Astrocyte (in vitro differentiated cells and primary cell): ENCODE measurements at regions not wholly inside any gene's neighbourhood (a gene's known extent, or its start where the extent isn't known, plus 50 kb on each side); places are given as distances from the start of the nearest gene placed in this dataset.

Experiments used
- DNase-seq: peaks from one replicate; pipeline ENCODE4 v3.0.0-alpha.2; 2010; ENCODE audit warnings: low read depth
- FAIRE-seq: peaks from 2 replicates; lab custom pipeline; 2011; peaks lifted over from hg19 to GRCh38; lab: Jason Lieb, UNC
- H2AFZ ChIP-seq: 2 replicates; pipeline ENCODE4 v1.6.0; 2012; ENCODE audit warnings: low read depth, low read length, inconsistent platforms
- H3K27ac ChIP-seq: 2 replicates; pipeline ENCODE4 v1.5.1; 2011; ENCODE audit warnings: low read depth, low read length, inconsistent platforms
- H3K27me3 ChIP-seq: 2 replicates; pipeline ENCODE4 v1.6.0; 2011; ENCODE audit warnings: low read length, inconsistent platforms; ENCODE audit not compliant: insufficient read depth
- H3K36me3 ChIP-seq: 2 replicates; pipeline ENCODE4 v1.5.1; 2011; ENCODE audit warnings: low read length, inconsistent platforms; ENCODE audit not compliant: insufficient read depth
- H3K4me1 ChIP-seq: 2 replicates; pipeline ENCODE4 v1.5.1; 2011; ENCODE audit warnings: low read length, inconsistent platforms; ENCODE audit not compliant: insufficient read depth
- H3K4me2 ChIP-seq: 2 replicates; pipeline ENCODE4 v1.6.0; 2012; ENCODE audit warnings: low read length, inconsistent platforms
- H3K4me3 ChIP-seq: 2 replicates; pipeline ENCODE4 v1.5.1; 2011; ENCODE audit warnings: low read depth, mild to moderate bottlenecking, low read length, inconsistent platforms; ENCODE audit not compliant: insufficient read depth
- H3K79me2 ChIP-seq: 2 replicates; pipeline ENCODE4 v1.6.0; 2012; ENCODE audit warnings: mild to moderate bottlenecking, low read length, inconsistent platforms; ENCODE audit not compliant: insufficient read depth
- H3K9ac ChIP-seq: 2 replicates; pipeline ENCODE4 v1.6.0; 2012; ENCODE audit warnings: mild to moderate bottlenecking, low read length, inconsistent platforms
- H3K9me3 ChIP-seq: 2 replicates; pipeline ENCODE4 v1.5.1; 2012; ENCODE audit warnings: low read depth, mild to moderate bottlenecking, low read length, inconsistent platforms; ENCODE audit not compliant: insufficient read depth
- H4K20me1 ChIP-seq: 2 replicates; pipeline ENCODE4 v1.6.0; 2012; ENCODE audit warnings: low read length, inconsistent platforms; ENCODE audit not compliant: insufficient read depth
- H3K27ac Mint-ChIP-seq: one replicate; pipeline ENCODE4 v1.8.0; 2021; ENCODE audit warnings: mild to moderate bottlenecking, mixed read lengths; ENCODE audit not compliant: unreplicated experiment
- H3K27me3 Mint-ChIP-seq: one replicate; pipeline ENCODE4 v1.8.0; 2021; ENCODE audit warnings: low read depth, mixed read lengths; ENCODE audit not compliant: unreplicated experiment
- H3K36me3 Mint-ChIP-seq: one replicate; pipeline ENCODE4 v1.8.0; 2021; ENCODE audit warnings: low read depth, mixed read lengths; ENCODE audit not compliant: unreplicated experiment
- H3K4me1 Mint-ChIP-seq: one replicate; pipeline ENCODE4 v1.8.0; 2021; ENCODE audit warnings: low read depth, mixed read lengths; ENCODE audit not compliant: unreplicated experiment
- H3K4me3 Mint-ChIP-seq: one replicate; pipeline ENCODE4 v1.8.0; 2021; ENCODE audit warnings: mild to moderate bottlenecking, moderate library complexity, mixed read lengths; ENCODE audit not compliant: unreplicated experiment
- H3K9me3 Mint-ChIP-seq: one replicate; pipeline ENCODE4 v1.8.0; 2021; ENCODE audit warnings: mild to moderate bottlenecking, mixed read lengths; ENCODE audit not compliant: unreplicated experiment
- CTCF ChIP-seq: IDR thresholded peaks from 2 replicates; pipeline ENCODE4 v1.5.1; 2011; ENCODE audit warnings: low read depth, mild to moderate bottlenecking, inconsistent platforms, low read length, moderate library complexity; ENCODE audit not compliant: insufficient read depth
- EZH2 ChIP-seq: IDR thresholded peaks from 2 replicates; pipeline ENCODE4 v1.6.1; 2012; ENCODE audit warnings: mild to moderate bottlenecking, low read length, inconsistent platforms; ENCODE audit not compliant: insufficient read depth

DNA sequence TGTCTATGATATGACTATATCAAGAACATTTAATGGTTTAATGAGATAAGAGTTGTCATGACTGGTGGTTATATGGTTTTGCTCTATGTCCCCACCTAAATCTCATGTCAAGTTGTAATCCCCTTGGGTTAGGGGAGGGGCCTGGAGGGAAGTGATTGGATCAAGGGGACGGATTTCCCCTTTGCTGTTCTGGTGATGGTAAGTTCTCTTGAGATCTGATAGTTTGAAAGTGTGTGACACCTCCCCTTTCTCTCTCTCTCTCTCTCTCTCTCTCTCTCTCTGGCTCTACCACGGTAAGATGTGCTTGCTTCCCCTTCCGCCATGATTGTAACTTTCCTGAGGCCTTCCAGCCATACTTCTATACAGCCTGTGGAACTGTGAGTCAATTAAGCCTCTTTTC lies 803.4 kb downstream of the TRIML1 start:
- no peak overlapping the region for H2AFZ ChIP-seq
- H3K4me3 ChIP-seq = no peak overlapping the region
- no peak overlapping the region for H3K9ac ChIP-seq
- no peaks in the 10 kb centered on the region for H3K27me3 ChIP-seq
- H3K4me2 ChIP-seq = no peak overlapping the region
- no peaks in the 10 kb centered on the region for H3K4me1 ChIP-seq
- H4K20me1 ChIP-seq = no peaks in the 10 kb centered on the region
- TF ChIP-seq EZH2 (no peak), CTCF (no peak)
- DNase-seq = no peak
- H3K4me3 Mint-ChIP-seq = no peak overlapping the region
- H3K9me3 Mint-ChIP-seq = peaks cover 8% of the 10 kb centered on the region
- H3K79me2 ChIP-seq = no peaks in the 10 kb centered on the region
- H3K9me3 ChIP-seq = no peaks in the 10 kb centered on the region
- peaks cover 16% of the 10 kb centered on the region for H3K4me1 Mint-ChIP-seq
- peak overlapping the region; percentile 98 for H3K27ac Mint-ChIP-seq
- no peak for FAIRE-seq
- no peaks in the 10 kb centered on the region for H3K36me3 Mint-ChIP-seq
- H3K36me3 ChIP-seq = no peaks in the 10 kb centered on the region
- H3K27me3 Mint-ChIP-seq = no peaks in the 10 kb centered on the region
- H3K27ac ChIP-seq = peak overlapping the region; percentile 81

GRCh38 chr4:188949596-188949995 lies 810.4 kb downstream of the TRIML1 start:
- no peaks in the 10 kb centered on the region for H3K9me3 ChIP-seq
- Mint-ChIP-seq H3K27me3 (no peaks in the 10 kb centered on the region), H3K9me3 (no peaks in the 10 kb centered on the region), H3K4me1 (peaks cover 3% of the 10 kb centered on the region), H3K27ac (no peak overlapping the region), H3K4me3 (no peak overlapping the region), H3K36me3 (no peaks in the 10 kb centered on the region)
- no peaks in the 10 kb centered on the region for H3K27me3 ChIP-seq
- no peak overlapping the region for H3K4me3 ChIP-seq
- DNase-seq (no peak), FAIRE-seq (no peak)
- no peak overlapping the region for H3K27ac ChIP-seq
- H3K36me3 ChIP-seq = no peaks in the 10 kb centered on the region
- H4K20me1 ChIP-seq = no peaks in the 10 kb centered on the region
- no peaks in the 10 kb centered on the region for H3K79me2 ChIP-seq
- no peaks in the 10 kb centered on the region for H3K4me1 ChIP-seq
- H3K4me2 ChIP-seq = no peak overlapping the region
- H2AFZ ChIP-seq = peak overlapping the region; percentile 31
- no peak overlapping the region for H3K9ac ChIP-seq
- no peak for TF ChIP-seq EZH2
- TF ChIP-seq CTCF = no peak

GRCh38 chr4:188955066-188955465 lies 815.8 kb downstream of the TRIML1 start:
- FAIRE-seq (no peak), DNase-seq (no peak)
- Histone ChIP-seq H3K9me3 (no peaks in the 10 kb centered on the region), H3K9ac (no peak overlapping the region), H3K36me3 (no peaks in the 10 kb centered on the region), H3K4me2 (no peak overlapping the region), H2AFZ (no peak overlapping the region), H3K27me3 (no peaks in the 10 kb centered on the region), H3K79me2 (no peaks in the 10 kb centered on the region), H3K27ac (no peak overlapping the region), H4K20me1 (no peaks in the 10 kb centered on the region), H3K4me1 (no peaks in the 10 kb centered on the region), H3K4me3 (no peak overlapping the region)
- Mint-ChIP-seq H3K27ac (no peak overlapping the region), H3K36me3 (no peaks in the 10 kb centered on the region), H3K4me1 (peaks cover under 1% of the 10 kb centered on the region), H3K4me3 (no peak overlapping the region), H3K27me3 (no peaks in the 10 kb centered on the region), H3K9me3 (no peaks in the 10 kb centered on the region)
- TF ChIP-seq EZH2 (no peak), CTCF (no peak)
